Prostate gland (tissue), 2 donors: ENCODE measurements at regions not wholly inside any gene's neighbourhood (a gene's known extent, or its start where the extent isn't known, plus 50 kb on each side); places are given as distances from the start of the nearest gene placed in this dataset.

ENCODE experiments used
- POLR2A ChIP-seq: fragments of 450-650 bp; IDR thresholded peaks from one replicate; pipeline ENCODE4 v1.6.1; 2016; ENCODE audit warnings: antibody characterized with exemption, mild to moderate bottlenecking
- POLR2AphosphoS5 ChIP-seq: sonication (generic); formaldehyde crosslinking; IDR thresholded peaks from one replicate; pipeline ENCODE4 v1.6.1; 2017; ENCODE audit warnings: antibody characterized with exemption
- TF ChIP-seq, protein P1 (sequence below), 4 experiments: fragments of 200-600 bp in 2 of 4; fragments of 450-650 bp in 2 of 4; sonication (generic) in 2 of 4; IDR thresholded peaks; 1 replicate in 3 of 4; 2 replicates in 1 of 4; pipeline ENCODE4 v1.5.1; 2016 to 2019; ENCODE audit warnings: antibody characterized with exemption in 4 of 4, mild to moderate bottlenecking in 2 of 4, moderate library complexity in 2 of 4

DNA sequence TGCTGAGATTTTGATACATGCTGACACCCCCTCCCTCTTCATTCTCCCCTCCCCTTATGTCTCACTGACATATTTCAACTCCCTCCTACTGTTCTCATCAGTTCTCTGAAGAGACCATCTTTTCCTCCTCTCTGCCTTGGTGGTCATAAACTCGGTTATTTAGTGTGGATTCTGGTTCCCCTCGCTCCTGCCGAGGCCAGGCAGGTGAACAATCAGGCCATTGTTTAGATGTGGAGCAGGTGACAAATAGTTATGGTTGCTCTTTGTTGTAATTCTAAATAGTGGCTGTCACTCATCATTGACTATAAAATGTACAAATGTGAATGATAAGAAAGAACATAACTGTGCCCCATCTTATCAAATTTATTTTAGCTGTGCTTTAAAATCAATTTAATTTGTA is 324.6 kb downstream of the BCOR start:
- no peak for TF ChIP-seq POLR2A
- TF ChIP-seq, protein P1, sequence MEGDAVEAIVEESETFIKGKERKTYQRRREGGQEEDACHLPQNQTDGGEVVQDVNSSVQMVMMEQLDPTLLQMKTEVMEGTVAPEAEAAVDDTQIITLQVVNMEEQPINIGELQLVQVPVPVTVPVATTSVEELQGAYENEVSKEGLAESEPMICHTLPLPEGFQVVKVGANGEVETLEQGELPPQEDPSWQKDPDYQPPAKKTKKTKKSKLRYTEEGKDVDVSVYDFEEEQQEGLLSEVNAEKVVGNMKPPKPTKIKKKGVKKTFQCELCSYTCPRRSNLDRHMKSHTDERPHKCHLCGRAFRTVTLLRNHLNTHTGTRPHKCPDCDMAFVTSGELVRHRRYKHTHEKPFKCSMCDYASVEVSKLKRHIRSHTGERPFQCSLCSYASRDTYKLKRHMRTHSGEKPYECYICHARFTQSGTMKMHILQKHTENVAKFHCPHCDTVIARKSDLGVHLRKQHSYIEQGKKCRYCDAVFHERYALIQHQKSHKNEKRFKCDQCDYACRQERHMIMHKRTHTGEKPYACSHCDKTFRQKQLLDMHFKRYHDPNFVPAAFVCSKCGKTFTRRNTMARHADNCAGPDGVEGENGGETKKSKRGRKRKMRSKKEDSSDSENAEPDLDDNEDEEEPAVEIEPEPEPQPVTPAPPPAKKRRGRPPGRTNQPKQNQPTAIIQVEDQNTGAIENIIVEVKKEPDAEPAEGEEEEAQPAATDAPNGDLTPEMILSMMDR (IDR thresholded peaks at IDR 0.05) = no peak
- TF ChIP-seq POLR2AphosphoS5 = no peak
